SK-N-SH (cell line): ENCODE measurements at regions not wholly inside any gene's neighbourhood (a gene's known extent, or its start where the extent isn't known, plus 50 kb on each side); places are given as distances from the start of the nearest gene placed in this dataset.

Experiments used
- CHD2 ChIP-seq: fragments of 150-350 bp; IDR thresholded peaks from 2 replicates; pipeline ENCODE4 v1.6.1; 2018; ENCODE audit warnings: low read length; ENCODE audit not compliant: partially characterized antibody
- EP300 ChIP-seq, 2 experiments: IDR thresholded peaks; 2 replicates each; pipeline versions ENCODE4 v1.4.0 to v1.6.1; 2012; ENCODE audit warnings: borderline replicate concordance in 1 of 2, low read depth in 1 of 2, low read length in 1 of 2
- FOSL2 ChIP-seq: IDR thresholded peaks from 2 replicates; pipeline ENCODE4 v1.4.0; 2012; ENCODE audit warnings: low read depth, mild to moderate bottlenecking, moderate library complexity, borderline replicate concordance
- GABPA ChIP-seq: IDR thresholded peaks from 2 replicates; pipeline ENCODE4 v1.4.0; 2012; ENCODE audit warnings: low read depth, mild to moderate bottlenecking
- IRF3 ChIP-seq: fragments of 150-350 bp; IDR thresholded peaks from 2 replicates; pipeline ENCODE4 v1.6.1; 2016; ENCODE audit warnings: mild to moderate bottlenecking, low read depth, low read length
- MEF2A ChIP-seq: IDR thresholded peaks from 2 replicates; pipeline ENCODE4 v1.4.0; 2012; ENCODE audit warnings: low read depth, borderline replicate concordance
- MXI1 ChIP-seq: IDR thresholded peaks from 2 replicates; pipeline ENCODE4 v1.6.1; 2012; ENCODE audit warnings: mild to moderate bottlenecking, low read depth, low read length, improper control_type of control experiment
- NFIC ChIP-seq: IDR thresholded peaks from 2 replicates; pipeline ENCODE4 v1.4.0; 2012; ENCODE audit warnings: borderline replicate concordance
- PBX3 ChIP-seq: IDR thresholded peaks from 2 replicates; pipeline ENCODE4; 2012
- POLR2AphosphoS5 ChIP-seq: IDR thresholded peaks from 2 replicates; pipeline ENCODE4 v1.6.1; 2012; ENCODE audit warnings: low read depth, low read length
- RAD21 ChIP-seq: IDR thresholded peaks from 2 replicates; pipeline ENCODE4 v1.6.1; 2012; ENCODE audit warnings: mild to moderate bottlenecking, low read length
- RCOR1 ChIP-seq: fragments of 150-350 bp; IDR thresholded peaks from 2 replicates; pipeline ENCODE4 v1.6.1; 2017; ENCODE audit warnings: antibody characterized with exemption, low read length
- REST ChIP-seq: IDR thresholded peaks from 2 replicates; pipeline ENCODE4 v1.6.1; 2012; ENCODE audit warnings: mild to moderate bottlenecking, low read depth, low read length, moderate library complexity
- RXRA ChIP-seq: IDR thresholded peaks from 2 replicates; pipeline ENCODE4 v1.4.0; 2012; ENCODE audit warnings: low read depth, mild to moderate bottlenecking, borderline replicate concordance
- TAF1 ChIP-seq: IDR thresholded peaks from 2 replicates; pipeline ENCODE4 v1.6.1; 2012; ENCODE audit warnings: low read depth, mild to moderate bottlenecking, low read length, moderate library complexity, borderline replicate concordance
- TCF12 ChIP-seq: IDR thresholded peaks from 2 replicates; pipeline ENCODE4 v1.4.0; 2012
- USF1 ChIP-seq: IDR thresholded peaks from 2 replicates; pipeline ENCODE4 v1.4.0; 2012; ENCODE audit warnings: low read depth, borderline replicate concordance
- YY1 ChIP-seq: IDR thresholded peaks from 2 replicates; pipeline ENCODE4 v1.4.0; 2012; ENCODE audit warnings: low read depth, mild to moderate bottlenecking

- TF ChIP-seq REST = no peak
- peak; percentile 64 for TF ChIP-seq FOSL2
- TF ChIP-seq TAF1 = no peak
- TF ChIP-seq NFIC = no peak
- no peak for TF ChIP-seq RCOR1
- TF ChIP-seq RAD21 = no peak
- TF ChIP-seq RXRA = 0 out of 2 replicates have a peak, but pooled peaks have one; percentile 28
- no peak for TF ChIP-seq EP300 (IDR thresholded peaks at IDR 0.05; ENCODE audit: borderline replicate concordance in 1 of 2, low read depth in 1 of 2, low read length in 1 of 2)
- no peak for TF ChIP-seq YY1
- no peak for TF ChIP-seq MEF2A
- no peak for TF ChIP-seq USF1
- peak; percentile 47 for TF ChIP-seq TCF12
- no peak for TF ChIP-seq IRF3
- no peak for TF ChIP-seq GABPA
- TF ChIP-seq POLR2AphosphoS5 = no peak
- TF ChIP-seq CHD2 = no peak
- TF ChIP-seq PBX3 = peak; percentile 71
- no peak for TF ChIP-seq MXI1
These were observed 135.7 kb upstream of the CAV2 start (continued) for GRCh38 chr7:116363637-116364432.
